ENCODE measurements at regions not wholly inside any gene's neighbourhood (a gene's known extent, or its start where the extent isn't known, plus 50 kb on each side); places are given as distances from the start of the nearest gene placed in this dataset.

DNA sequence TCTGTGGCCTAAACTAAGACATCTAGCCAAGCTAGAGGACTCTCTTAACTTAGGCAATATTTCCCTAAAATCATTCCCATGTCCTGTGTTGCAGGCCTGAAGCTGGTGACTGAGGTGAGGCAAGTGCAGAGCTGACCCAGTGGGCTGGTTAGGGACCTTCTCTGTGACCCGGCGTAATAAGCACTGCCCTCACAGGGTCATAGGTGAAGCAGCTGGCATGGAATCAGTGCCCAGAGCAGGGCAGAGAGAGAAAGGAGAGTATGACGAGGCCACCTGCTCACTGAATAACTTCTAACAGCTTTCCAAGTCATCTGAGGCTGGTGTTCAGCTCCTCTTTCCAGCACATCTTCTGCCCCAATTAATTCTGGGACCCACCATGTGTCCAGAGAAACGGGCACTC is 197.0 kb downstream of the ANAPC1 start:
- Histone ChIP-seq H3K4me2 (ENCODE audit: insufficient read depth, low read length) (no peak overlapping the region), H3K4me3 (replicated peaks in 1 of 3; ENCODE audit: insufficient read depth in 1 of 3, low read depth in 1 of 3, low read length in 3 of 3) (no peak overlapping the region), H2AFZ (ENCODE audit: low read depth, low read length) (no peak overlapping the region), H3K27me3 (ENCODE audit: control insufficient read depth in 2 of 2, insufficient read depth in 2 of 2, low read length in 2 of 2) (no peaks in the 10 kb centered on the region), H3K9ac (replicated peaks; ENCODE audit: extremely low read depth, insufficient read depth, low read length) (no peak overlapping the region), H3K36me3 (ENCODE audit: control insufficient read depth in 2 of 2, extremely low read depth in 1 of 2, insufficient read depth in 2 of 2, low read length in 2 of 2) (no peaks in the 10 kb centered on the region), H3K27ac (ENCODE audit: insufficient read depth, low read depth, low read length) (no peak overlapping the region), H3K9me1 (replicated peaks; ENCODE audit: control insufficient read depth, extremely low read depth, insufficient read depth, low read length) (no peaks in the 10 kb centered on the region), H3K79me2 (ENCODE audit: control insufficient read depth, insufficient read depth, low read length) (no peaks in the 10 kb centered on the region), H3K9me3 (replicated peaks; ENCODE audit: control insufficient read depth, insufficient read depth, low read length) (no peaks in the 10 kb centered on the region), H4K20me1 (replicated peaks; ENCODE audit: control insufficient read depth, extremely low read depth, insufficient read depth, low read length) (no peaks in the 10 kb centered on the region), H3K4me1 (ENCODE audit: control insufficient read depth, extremely low read depth, insufficient read depth, low read length) (no peaks in the 10 kb centered on the region)
- BruUV-seq (replicated peaks), result no TSS peak
- intact Hi-C loops (cut with micrococcal nuclease), result no loop called here
- TF ChIP-seq GATA2 (IDR thresholded peaks at IDR 0.05; ENCODE audit: insufficient read depth, insufficient read length, low read depth, low read length) (no peak), FOS (IDR thresholded peaks at IDR 0.05; ENCODE audit: borderline replicate concordance, insufficient read depth, low read length) (no peak), JUN (IDR thresholded peaks at IDR 0.05; ENCODE audit: borderline replicate concordance, insufficient read depth, insufficient read length, low read depth) (no peak), POLR2A (IDR thresholded peaks at IDR 0.05; ENCODE audit: low read depth, low read length) (no peak), EZH2 (IDR thresholded peaks at IDR 0.05; ENCODE audit: borderline replicate concordance, low read depth, low read length, severe bottlenecking) (no peak), MYC (IDR thresholded peaks at IDR 0.05; ENCODE audit: low read depth, low read length) (no peak)
- TF ChIP-seq, protein P1, sequence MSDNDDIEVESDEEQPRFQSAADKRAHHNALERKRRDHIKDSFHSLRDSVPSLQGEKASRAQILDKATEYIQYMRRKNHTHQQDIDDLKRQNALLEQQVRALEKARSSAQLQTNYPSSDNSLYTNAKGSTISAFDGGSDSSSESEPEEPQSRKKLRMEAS (IDR thresholded peaks at IDR 0.05; ENCODE audit: insufficient read depth, insufficient read length), result no peak
- TF ChIP-seq, protein P2, sequence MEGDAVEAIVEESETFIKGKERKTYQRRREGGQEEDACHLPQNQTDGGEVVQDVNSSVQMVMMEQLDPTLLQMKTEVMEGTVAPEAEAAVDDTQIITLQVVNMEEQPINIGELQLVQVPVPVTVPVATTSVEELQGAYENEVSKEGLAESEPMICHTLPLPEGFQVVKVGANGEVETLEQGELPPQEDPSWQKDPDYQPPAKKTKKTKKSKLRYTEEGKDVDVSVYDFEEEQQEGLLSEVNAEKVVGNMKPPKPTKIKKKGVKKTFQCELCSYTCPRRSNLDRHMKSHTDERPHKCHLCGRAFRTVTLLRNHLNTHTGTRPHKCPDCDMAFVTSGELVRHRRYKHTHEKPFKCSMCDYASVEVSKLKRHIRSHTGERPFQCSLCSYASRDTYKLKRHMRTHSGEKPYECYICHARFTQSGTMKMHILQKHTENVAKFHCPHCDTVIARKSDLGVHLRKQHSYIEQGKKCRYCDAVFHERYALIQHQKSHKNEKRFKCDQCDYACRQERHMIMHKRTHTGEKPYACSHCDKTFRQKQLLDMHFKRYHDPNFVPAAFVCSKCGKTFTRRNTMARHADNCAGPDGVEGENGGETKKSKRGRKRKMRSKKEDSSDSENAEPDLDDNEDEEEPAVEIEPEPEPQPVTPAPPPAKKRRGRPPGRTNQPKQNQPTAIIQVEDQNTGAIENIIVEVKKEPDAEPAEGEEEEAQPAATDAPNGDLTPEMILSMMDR (IDR thresholded peaks at IDR 0.05; ENCODE audit: extremely low read depth in 1 of 2, insufficient read depth in 1 of 2, low read depth in 1 of 2, low read length in 2 of 2), result no peak
- POLR2A ChIA-PET, result interaction anchor here (0.7 kb wide), 1 partner anchor 9 kb away, joined by 3 read pairs; no protein-coding TSS in a partner anchor
- FAIRE-seq, result no peak
- CTCF ChIA-PET, result interaction anchor here (1.0 kb wide), 1 partner anchor 8 kb away, joined by 4 read pairs; no protein-coding TSS in a partner anchor
- dilution Hi-C loops (cut with MboI; ENCODE audit: extremely low pct_ligation_motif_present, low sequenced_read_pairs), result no loop called here
- DNase-seq (ENCODE audit: low read depth, low spot score), result no peak
